Esophagus squamous epithelium (tissue), 4 donors: ENCODE measurements at regions not wholly inside any gene's neighbourhood (a gene's known extent, or its start where the extent isn't known, plus 50 kb on each side); places are given as distances from the start of the nearest gene placed in this dataset.

Experiments used
- CTCF ChIP-seq, 6 experiments: fragments of 450-650 bp in 4 of 6; fragments of 200-600 bp in 2 of 6; sonication (generic) in 2 of 6; IDR thresholded peaks; one replicate each; pipeline ENCODE4 v1.5.1; 2016 to 2019; ENCODE audit warnings: antibody characterized with exemption in 6 of 6, mild to moderate bottlenecking in 4 of 6, moderate library complexity in 4 of 6
- POLR2A ChIP-seq, 4 donors: fragments of 450-650 bp; IDR thresholded peaks; one replicate each; pipeline ENCODE4 v1.6.1; 2017; ENCODE audit warnings: antibody characterized with exemption in 4 of 4, mild to moderate bottlenecking in 4 of 4, moderate library complexity in 3 of 4

- no peak for TF ChIP-seq CTCF (IDR thresholded peaks at IDR 0.05)
- TF ChIP-seq POLR2A (IDR thresholded peaks at IDR 0.05), result no peak
These were observed 279.4 kb downstream of the FAT4 start for GRCh38 chr4:125594056-125594602.
